Heart right ventricle (tissue), 16 donors: ENCODE measurements at regions not wholly inside any gene's neighbourhood (a gene's known extent, or its start where the extent isn't known, plus 50 kb on each side); places are given as distances from the start of the nearest gene placed in this dataset.

ENCODE experiments used
- ATAC-seq, 8 donors: fragments of 200-7000 bp; cut with Tn5 transposase; one replicate each; pipeline ENCODE4 v1.9.1; 2020; ENCODE audit warnings: mild to moderate bottlenecking in 8 of 8, moderate library complexity in 8 of 8, moderate number of reproducible peaks in 1 of 8
- DNase-seq, 2 donors: peaks; one replicate each; pipeline ENCODE4 v3.0.0-alpha.2; 2020
- H3K27ac ChIP-seq, 10 donors: fragments of 200-600 bp; sonication (generic) in 2 of 10; one replicate each; pipeline versions ENCODE4 v1.5.0 to v1.8.0; 2020 to 2022; ENCODE audit warnings: mild to moderate bottlenecking in 3 of 10
- H3K27me3 ChIP-seq, 7 donors: fragments of 200-600 bp; one replicate each; pipeline ENCODE4 v1.8.0; 2021 to 2022; ENCODE audit warnings: mild to moderate bottlenecking in 2 of 7
- H3K36me3 ChIP-seq, 9 donors: fragments of 200-600 bp; sonication (generic) in 1 of 9; one replicate each; pipeline versions ENCODE4 v1.5.0 to v1.8.0; 2020 to 2022; ENCODE audit warnings: mild to moderate bottlenecking in 2 of 9
- H3K4me1 ChIP-seq, 9 donors: fragments of 200-600 bp; sonication (generic) in 1 of 9; one replicate each; pipeline versions ENCODE4 v1.5.0 to v1.8.0; 2020 to 2022; ENCODE audit warnings: mild to moderate bottlenecking in 4 of 9
- H3K4me3 ChIP-seq, 10 donors: fragments of 200-600 bp; sonication (generic) in 2 of 10; one replicate each; pipeline versions ENCODE4 v1.5.0 to v1.8.0; 2020 to 2022; ENCODE audit warnings: mild to moderate bottlenecking in 7 of 10, moderate library complexity in 2 of 10
- H3K9me3 ChIP-seq, 11 donors: fragments of 200-600 bp in 10 of 11; sonication (generic) in 2 of 11; one replicate each; pipeline versions ENCODE4 v1.5.0 to v1.8.0; 2013 to 2022; ENCODE audit warnings: mild to moderate bottlenecking in 2 of 11, control low read depth in 1 of 11, moderate library complexity in 1 of 11
- WGBS, 2 donors: extraction: QIAGEN DNeasy Blood & Tissue Kit; methylation state at CpG; one replicate each; pipeline ENCODE4 v1.1.7; 2013; ENCODE audit warnings: inconsistent platforms in 1 of 2; 5-methylcytosine and 5-hydroxymethylcytosine counted together
- intact Hi-C, 10 donors: fragments of 100-400 bp; cut with DNase I; formaldehyde crosslinking; loops; one replicate each; pipeline versions ENCODE4 v1.11.1 to v1.14.2; 2022
- TF ChIP-seq, protein P1 (sequence below), 9 donors: fragments of 200-600 bp; sonication (generic) in 2 of 9; IDR thresholded peaks; one replicate each; pipeline versions ENCODE4 v1.5.0 to v1.8.0; 2021 to 2022; ENCODE audit warnings: antibody characterized with exemption in 9 of 9, mild to moderate bottlenecking in 5 of 9, moderate library complexity in 1 of 9
- donor health status: Arrhythmogenic right ventricular cardiomyopathy.
- donor health status: ischemic (EF 13 %, LVEDD 7.1; RV severe dilation, severe dysfunction).
- donor health status: healthy with polysubstance abuse.
- donor health status: DM: no; HTN: yes; CAD: no.
- donor health status: DM: no; HTN: no; CAD: no.
- donor health status: ischemic (EF 25% LVEDD 6.9; RV normal size, moderate dysfunction).
- donor health status: ischemic (EF 25% LVEDD 5.7; RV mildly dilated, moderate dysfunction).
- donor health status: healthy.
- donor health status: DM: yes; HTN: yes; CAD: no.
- donor health status: Ischemic cardiomyopathy.
- donor health status: ischemic (EF 35%, LVEDD 5.7; RV mildly dilated, moderate dysfunction).
- donor health status: nonischemic (EF 11% LVEDD 7.7; RV severe dilation, severe dysfunction).
- donor health status: DM: yes; HTN: yes; CAD: no.
- donor health status: PGD.
- donor health status: ischemic (EF 29% LVEDD 5.4; RV normal size, mild dysfunction).
- donor health status: nonischemic (EF 23%, LVEDD 6.1; RV moderate dilation, normal function).

DNA sequence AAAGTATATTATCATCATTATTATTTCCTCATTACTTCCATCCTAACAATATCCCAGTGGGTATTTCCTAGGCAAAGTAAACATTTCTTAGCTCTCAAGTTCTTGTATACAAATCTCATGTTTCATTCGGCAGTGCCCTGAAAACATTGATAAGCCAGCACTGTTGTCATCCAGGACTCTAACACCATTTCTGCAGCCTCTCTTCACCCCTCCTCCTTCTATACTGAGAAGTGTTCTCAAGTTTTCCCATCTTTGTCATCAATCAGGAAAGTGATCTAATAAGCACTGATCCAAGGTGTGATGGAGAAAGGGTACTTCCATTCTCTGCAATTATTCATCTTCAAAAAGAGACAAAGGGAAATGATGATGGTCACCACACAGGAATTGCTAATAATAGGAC is 168.4 kb upstream of the CCDC54 start:
- Histone ChIP-seq H3K27ac (peak overlapping the region; percentile 56 to 82 (median 73)), H3K9me3 (no peaks in the 10 kb centered on the region), H3K4me1 (peaks cover 11 to 72% (median 49%) of the 10 kb centered on the region in 9 donors), H3K36me3 (no peaks in the 10 kb centered on the region), H3K27me3 (no peaks in the 10 kb centered on the region), H3K4me3 (peak overlapping the region in 2 of 10 donors; percentile 5 to 29)
- intact Hi-C loops = loop anchor here in 1 of 10 donors (10.0 kb wide), 2 partner anchors 76 to 84 kb away; no protein-coding TSS in a partner anchor
- ATAC-seq (peak in 2 of 8 donors; percentile 25 to 28), DNase-seq (no peak)
- 10 to 18% methylated on average over 1 of the region's 1 CpG for WGBS, 2 donors
- TF ChIP-seq, protein P1, sequence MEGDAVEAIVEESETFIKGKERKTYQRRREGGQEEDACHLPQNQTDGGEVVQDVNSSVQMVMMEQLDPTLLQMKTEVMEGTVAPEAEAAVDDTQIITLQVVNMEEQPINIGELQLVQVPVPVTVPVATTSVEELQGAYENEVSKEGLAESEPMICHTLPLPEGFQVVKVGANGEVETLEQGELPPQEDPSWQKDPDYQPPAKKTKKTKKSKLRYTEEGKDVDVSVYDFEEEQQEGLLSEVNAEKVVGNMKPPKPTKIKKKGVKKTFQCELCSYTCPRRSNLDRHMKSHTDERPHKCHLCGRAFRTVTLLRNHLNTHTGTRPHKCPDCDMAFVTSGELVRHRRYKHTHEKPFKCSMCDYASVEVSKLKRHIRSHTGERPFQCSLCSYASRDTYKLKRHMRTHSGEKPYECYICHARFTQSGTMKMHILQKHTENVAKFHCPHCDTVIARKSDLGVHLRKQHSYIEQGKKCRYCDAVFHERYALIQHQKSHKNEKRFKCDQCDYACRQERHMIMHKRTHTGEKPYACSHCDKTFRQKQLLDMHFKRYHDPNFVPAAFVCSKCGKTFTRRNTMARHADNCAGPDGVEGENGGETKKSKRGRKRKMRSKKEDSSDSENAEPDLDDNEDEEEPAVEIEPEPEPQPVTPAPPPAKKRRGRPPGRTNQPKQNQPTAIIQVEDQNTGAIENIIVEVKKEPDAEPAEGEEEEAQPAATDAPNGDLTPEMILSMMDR (IDR thresholded peaks at IDR 0.05) = no peak

GRCh38 chr3:107209302-107209990 is 167.8 kb upstream of the CCDC54 start:
- no peak overlapping the region for H3K4me3 ChIP-seq
- WGBS, 2 donors = 54 to 57% methylated on average over 4 of the region's 4 CpGs
- ATAC-seq = peak in 1 of 8 donors; percentile 23

DNA sequence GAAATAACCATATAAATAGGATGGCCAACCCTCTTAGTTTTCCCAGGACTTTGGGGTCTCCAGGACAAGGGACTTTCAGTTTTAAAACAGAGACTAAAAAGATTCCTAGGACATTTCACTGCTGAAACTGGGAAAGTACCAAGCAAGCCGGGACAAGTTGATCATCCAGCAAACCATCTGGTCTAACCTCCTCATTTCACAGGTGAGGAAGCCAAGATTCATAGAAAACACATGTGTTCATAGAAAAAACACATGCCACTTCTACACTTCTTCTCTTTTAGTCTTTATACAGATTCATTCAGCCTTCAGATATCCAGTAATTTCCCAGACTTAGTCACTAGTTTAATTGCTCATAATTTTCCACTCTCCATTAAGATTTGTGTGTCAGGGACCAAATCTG is 165.6 kb upstream of the CCDC54 start:
- peaks cover 11 to 71% (median 45%) of the 10 kb centered on the region in 9 donors for H3K4me1 ChIP-seq
- TF ChIP-seq, protein P1 (IDR thresholded peaks at IDR 0.05) = no peak
- intact Hi-C loops = no loop called here

More at GRCh38 chr3:107209302-107209990, 167.8 kb upstream of the CCDC54 start:
- Histone ChIP-seq H3K4me1 (peaks cover 11 to 72% (median 49%) of the 10 kb centered on the region in 9 donors), H3K27ac (peak overlapping the region; percentile 56 to 82 (median 73)), H3K9me3 (no peaks in the 10 kb centered on the region), H3K27me3 (no peaks in the 10 kb centered on the region), H3K36me3 (no peaks in the 10 kb centered on the region)
- TF ChIP-seq, protein P1 (IDR thresholded peaks at IDR 0.05) = no peak
- no peak for DNase-seq
- intact Hi-C loops = loop anchor here in 1 of 10 donors (10.0 kb wide), 2 partner anchors 75 to 85 kb away; no protein-coding TSS in a partner anchor

DNA sequence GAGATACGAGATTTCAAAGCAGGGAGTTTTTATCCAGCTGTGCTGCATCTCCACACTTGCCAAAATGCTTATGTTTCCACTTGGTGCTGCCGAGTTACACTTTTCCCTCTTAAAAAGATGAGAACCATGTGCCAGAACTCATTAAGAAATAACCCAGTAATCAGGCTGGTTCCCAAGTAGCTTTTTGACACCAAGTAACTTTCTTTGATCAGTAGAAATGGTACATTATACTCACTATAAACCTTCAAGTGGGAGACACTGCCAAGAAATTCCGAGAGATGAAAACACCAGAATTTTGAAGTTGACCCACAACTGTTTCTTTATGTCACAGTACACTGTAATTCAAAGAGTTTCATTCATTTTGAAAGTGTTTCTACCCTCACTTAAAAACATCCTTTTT is 164.6 kb upstream of the CCDC54 start:
- DNase-seq = no peak
- no peak for ATAC-seq
- TF ChIP-seq, protein P1 (IDR thresholded peaks at IDR 0.05) = no peak
- Histone ChIP-seq H3K4me1 (peaks cover 10 to 65% (median 35%) of the 10 kb centered on the region in 9 donors), H3K27me3 (no peaks in the 10 kb centered on the region), H3K4me3 (no peak overlapping the region), H3K27ac (peak overlapping the region in 1 of 10 donors; percentile 26), H3K9me3 (peaks cover 0 to 5% (median 0%) of the 10 kb centered on the region in 11 donors), H3K36me3 (no peaks in the 10 kb centered on the region)
- intact Hi-C loops = no loop called here
- 54 to 58% methylated on average over 3 of the region's 3 CpGs for WGBS, 2 donors

More for the DNA sequence above, 165.6 kb upstream of the CCDC54 start:
- Histone ChIP-seq H3K9me3 (peaks cover 0 to 5% (median 0%) of the 10 kb centered on the region in 11 donors), H3K4me3 (no peak overlapping the region), H3K27ac (no peak overlapping the region), H3K36me3 (no peaks in the 10 kb centered on the region), H3K27me3 (no peaks in the 10 kb centered on the region)
- 80 to 87% methylated on average over 1 of the region's 1 CpG for WGBS, 2 donors
- ATAC-seq (no peak), DNase-seq (no peak)
